ENCODE measurements at regions not wholly inside any gene's neighbourhood (a gene's known extent, or its start where the extent isn't known, plus 50 kb on each side); places are given as distances from the start of the nearest gene placed in this dataset.

GRCh38 chr14:61911574-61911973 is 149.4 kb downstream of the SNAPC1 start:
- Histone ChIP-seq H3K27ac (no peak overlapping the region), H3K4me1 (no peaks in the 10 kb centered on the region), H3K4me3 (no peak overlapping the region), H3K9me3 (no peaks in the 10 kb centered on the region), H3K36me3 (no peaks in the 10 kb centered on the region), H3K27me3 (no peaks in the 10 kb centered on the region)
- TF ChIP-seq CTCF (IDR thresholded peaks at IDR 0.05) = no peak
- no peak for DNase-seq (ENCODE audit: low spot score)

GRCh38 chr14:61918998-61919397 is 156.8 kb downstream of the SNAPC1 start:
- Histone ChIP-seq H3K4me3 (no peak overlapping the region), H3K9me3 (no peaks in the 10 kb centered on the region), H3K4me1 (no peaks in the 10 kb centered on the region), H3K27me3 (no peaks in the 10 kb centered on the region), H3K27ac (peak overlapping the region; percentile 24 to 34), H3K36me3 (no peaks in the 10 kb centered on the region)
- TF ChIP-seq CTCF (IDR thresholded peaks at IDR 0.05) = no peak
- no peak for DNase-seq (ENCODE audit: low spot score)

- Histone ChIP-seq H3K4me1 (no peaks in the 10 kb centered on the region), H3K36me3 (no peaks in the 10 kb centered on the region), H3K27me3 (no peaks in the 10 kb centered on the region), H3K4me3 (no peak overlapping the region), H3K9me3 (no peaks in the 10 kb centered on the region), H3K27ac (no peak overlapping the region)
- no peak for DNase-seq (ENCODE audit: low spot score)
- peak in 1 of 2 donors; percentile 46 for TF ChIP-seq CTCF (IDR thresholded peaks at IDR 0.05)
Observed at GRCh38 chr14:61923348-61923747, 161.1 kb downstream of the SNAPC1 start.

- no peak for DNase-seq (ENCODE audit: low spot score)
- TF ChIP-seq CTCF (IDR thresholded peaks at IDR 0.05) = no peak
- H3K4me3 ChIP-seq = no peak overlapping the region
Observed at GRCh38 chr14:61925043-61925442, 162.8 kb downstream of the SNAPC1 start.

DNA sequence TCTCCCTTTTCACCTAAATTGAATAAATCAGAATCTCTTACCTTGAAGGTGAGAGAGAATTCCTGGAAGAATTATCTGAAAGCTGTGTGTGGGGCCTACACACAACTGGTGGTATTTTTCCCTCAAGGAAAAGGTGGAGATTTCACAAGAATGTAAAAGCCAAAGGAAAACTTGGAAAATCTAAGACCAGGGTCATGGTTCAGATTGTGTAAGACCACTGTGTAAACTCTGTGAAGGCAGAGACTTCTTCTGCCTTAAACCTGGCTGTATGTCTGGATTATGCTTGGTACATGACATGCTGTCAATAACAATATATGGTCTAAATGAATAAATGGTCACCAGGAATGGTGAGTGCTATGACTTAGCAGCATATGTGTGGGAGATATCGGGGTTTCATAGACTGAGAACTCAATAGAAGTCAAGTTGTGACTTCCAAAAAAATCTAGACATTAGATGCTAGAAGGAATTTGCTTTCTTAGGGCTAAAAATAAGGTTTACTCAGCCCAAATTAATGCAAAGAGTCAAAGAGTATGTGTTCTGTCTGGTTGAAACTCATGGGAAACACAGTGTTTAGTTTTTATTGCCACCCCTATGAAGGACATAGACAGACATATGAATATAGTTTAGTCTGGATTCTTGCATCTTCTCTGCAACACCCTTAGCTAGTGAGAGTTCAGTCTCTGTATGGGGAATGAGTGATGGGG is 163.7 kb downstream of the SNAPC1 start:
- TF ChIP-seq CTCF (IDR thresholded peaks at IDR 0.05) = no peak
- H3K27me3 ChIP-seq = no peaks in the 10 kb centered on the region
- no peak overlapping the region for H3K4me3 ChIP-seq
- no peak overlapping the region for H3K27ac ChIP-seq
- H3K4me1 ChIP-seq = no peaks in the 10 kb centered on the region
- H3K9me3 ChIP-seq = no peaks in the 10 kb centered on the region
- H3K36me3 ChIP-seq = no peaks in the 10 kb centered on the region
- no peak for DNase-seq (ENCODE audit: low spot score)

More at GRCh38 chr14:61925043-61925442, 162.8 kb downstream of the SNAPC1 start:
- H3K27ac ChIP-seq = no peak overlapping the region
- no peaks in the 10 kb centered on the region for H3K27me3 ChIP-seq
- no peaks in the 10 kb centered on the region for H3K36me3 ChIP-seq
- H3K4me1 ChIP-seq = no peaks in the 10 kb centered on the region
- H3K9me3 ChIP-seq = no peaks in the 10 kb centered on the region

GRCh38 chr14:61927060-61927459 is 164.8 kb downstream of the SNAPC1 start:
- no peak overlapping the region for H3K27ac ChIP-seq
- no peaks in the 10 kb centered on the region for H3K27me3 ChIP-seq
- DNase-seq (ENCODE audit: low spot score) = no peak
- H3K4me3 ChIP-seq = no peak overlapping the region
- no peaks in the 10 kb centered on the region for H3K36me3 ChIP-seq
- no peaks in the 10 kb centered on the region for H3K9me3 ChIP-seq
- no peak for TF ChIP-seq CTCF (IDR thresholded peaks at IDR 0.05)
- H3K4me1 ChIP-seq = no peaks in the 10 kb centered on the region
